HL-60 (cell line): ENCODE measurements at regions not wholly inside any gene's neighbourhood (a gene's known extent, or its start where the extent isn't known, plus 50 kb on each side); places are given as distances from the start of the nearest gene placed in this dataset.

Source experiments
- DNase-seq, 2 experiments: peaks; one replicate each; pipeline ENCODE4 v3.0.0-alpha.2; 2010 to 2020; ENCODE audit warnings: low read depth in 1 of 2, low spot score in 1 of 2
- H3K27ac ChIP-seq: fragments of 250-450 bp; sonication (Bioruptor Pico); replicated peaks from 2 replicates; pipeline ENCODE4 v1.5.1; 2020; ENCODE audit warnings: mild to moderate bottlenecking, moderate library complexity
- H3K27me3 ChIP-seq: fragments of 250-450 bp; sonication (Bioruptor Pico); 2 replicates; pipeline ENCODE4 v1.5.1; 2021; ENCODE audit warnings: mild to moderate bottlenecking, moderate library complexity; ENCODE audit not compliant: insufficient read depth, poor library complexity, severe bottlenecking
- H3K4me3 ChIP-seq: replicated peaks from 2 replicates; pipeline ENCODE4 v1.5.1; 2011; ENCODE audit warnings: mild to moderate bottlenecking, control low read depth, low read length; ENCODE audit not compliant: insufficient read depth
- CTCF ChIP-seq: IDR thresholded peaks from one replicate; pipeline ENCODE4 v1.5.1; 2011; ENCODE audit warnings: low read length, control low read depth, inconsistent platforms; ENCODE audit not compliant: insufficient read depth
- GABPA ChIP-seq: IDR thresholded peaks from 2 replicates; pipeline ENCODE4 v1.6.1; 2012; ENCODE audit warnings: low read depth
- POLR2AphosphoS5 ChIP-seq: IDR thresholded peaks from 2 replicates; pipeline ENCODE4 v1.6.1; 2012; ENCODE audit warnings: low read depth
- REST ChIP-seq: IDR thresholded peaks from 2 replicates; pipeline ENCODE4 v1.6.1; 2012; ENCODE audit warnings: low read depth; ENCODE audit not compliant: insufficient replicate concordance
- SPI1 ChIP-seq: IDR thresholded peaks from 2 replicates; pipeline ENCODE4 v1.6.1; 2012; ENCODE audit warnings: low read depth, mild to moderate bottlenecking, borderline replicate concordance

GRCh38 chr7:15862016-15862780, 175.7 kb upstream of the MEOX2 start:
- TF ChIP-seq GABPA (no peak), CTCF (no peak), REST (no peak), POLR2AphosphoS5 (no peak), SPI1 (no peak)
- no peak for DNase-seq
- Histone ChIP-seq H3K27me3 (no peaks in the 10 kb centered on the region), H3K4me3 (no peak overlapping the region), H3K27ac (no peak overlapping the region)

GRCh38 chr7:15860264-15860949, 173.9 kb upstream of the MEOX2 start:
- Histone ChIP-seq H3K27ac (no peak overlapping the region), H3K27me3 (no peaks in the 10 kb centered on the region), H3K4me3 (no peak overlapping the region)
- TF ChIP-seq SPI1, result no peak
- no peak for TF ChIP-seq GABPA
- TF ChIP-seq POLR2AphosphoS5, result no peak
- no peak for TF ChIP-seq CTCF
- TF ChIP-seq REST, result no peak
- no peak for DNase-seq

- no peak for DNase-seq
- TF ChIP-seq POLR2AphosphoS5 (no peak), SPI1 (no peak), REST (no peak), GABPA (no peak), CTCF (no peak)
- H3K27me3 ChIP-seq, result no peaks in the 10 kb centered on the region
- no peak overlapping the region for H3K4me3 ChIP-seq
- H3K27ac ChIP-seq, result no peak overlapping the region
Measured at GRCh38 chr7:15857026-15857425, 170.5 kb upstream of the MEOX2 start.
